ENCODE measurements at regions not wholly inside any gene's neighbourhood (a gene's known extent, or its start where the extent isn't known, plus 50 kb on each side); places are given as distances from the start of the nearest gene placed in this dataset.
"Not testable (repeated sequence)": the region's sequence is repeated elsewhere in the genome, so short reads cannot be mapped to it uniquely, and the experiment has no call there.

- not testable (repeated sequence) for TF ChIP-seq TCF7L2 (IDR thresholded peaks at IDR 0.05; ENCODE audit: low read depth, low read length); CTCF (IDR thresholded peaks at IDR 0.05); POLR2AphosphoS5 (IDR thresholded peaks at IDR 0.05; ENCODE audit: low read depth, low read length); REST (IDR thresholded peaks at IDR 0.05; ENCODE audit: insufficient read depth in 1 of 2, low read depth in 2 of 2, low read length in 1 of 2); SIN3A (IDR thresholded peaks at IDR 0.05; ENCODE audit: borderline replicate concordance, insufficient read depth, low read depth, low read length)
Observed at GRCh38 chr5:102098606-102099005, 197.5 kb downstream of the SLCO4C1 start.
